ENCODE measurements at regions not wholly inside any gene's neighbourhood (a gene's known extent, or its start where the extent isn't known, plus 50 kb on each side); places are given as distances from the start of the nearest gene placed in this dataset.

DNA sequence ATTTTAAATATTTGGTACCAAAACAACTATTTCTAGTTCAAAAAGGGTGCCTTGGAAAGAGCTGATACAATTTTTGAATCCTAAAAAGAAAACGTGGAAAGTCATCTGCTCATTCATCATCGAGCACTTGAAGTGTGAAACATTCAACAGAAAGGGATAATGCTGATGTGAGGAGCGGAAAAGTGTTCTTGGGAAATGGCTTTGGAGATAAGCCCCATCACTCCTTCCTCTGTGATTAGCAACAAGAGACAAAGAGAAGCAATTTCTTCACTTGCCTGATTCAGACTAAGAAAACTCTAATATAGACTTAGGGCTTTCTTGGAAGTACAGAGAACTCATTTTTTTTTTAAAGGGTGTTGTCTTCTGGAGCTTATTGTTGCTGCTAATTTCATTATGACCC, 74.9 kb downstream of the C9orf152 start:
- no peaks in the 10 kb centered on the region for H3K27me3 ChIP-seq (ENCODE audit: control insufficient read depth in 1 of 2, insufficient read depth in 2 of 2, low read length in 2 of 2)
- no peak overlapping the region for H3K27ac ChIP-seq (ENCODE audit: low read depth, low read length)
- H3K9me3 ChIP-seq (ENCODE audit: low read length), result no peaks in the 10 kb centered on the region
- H3K9ac ChIP-seq (ENCODE audit: low read length), result no peak overlapping the region
- H3K36me3 ChIP-seq (ENCODE audit: insufficient read depth, low read length), result peaks cover 21% of the 10 kb centered on the region
- H3K4me1 ChIP-seq (ENCODE audit: insufficient read depth, low read length), result peaks cover 55% of the 10 kb centered on the region
- H3K4me3 ChIP-seq (ENCODE audit: low read depth in 1 of 2, low read length in 2 of 2), result no peak overlapping the region

DNA sequence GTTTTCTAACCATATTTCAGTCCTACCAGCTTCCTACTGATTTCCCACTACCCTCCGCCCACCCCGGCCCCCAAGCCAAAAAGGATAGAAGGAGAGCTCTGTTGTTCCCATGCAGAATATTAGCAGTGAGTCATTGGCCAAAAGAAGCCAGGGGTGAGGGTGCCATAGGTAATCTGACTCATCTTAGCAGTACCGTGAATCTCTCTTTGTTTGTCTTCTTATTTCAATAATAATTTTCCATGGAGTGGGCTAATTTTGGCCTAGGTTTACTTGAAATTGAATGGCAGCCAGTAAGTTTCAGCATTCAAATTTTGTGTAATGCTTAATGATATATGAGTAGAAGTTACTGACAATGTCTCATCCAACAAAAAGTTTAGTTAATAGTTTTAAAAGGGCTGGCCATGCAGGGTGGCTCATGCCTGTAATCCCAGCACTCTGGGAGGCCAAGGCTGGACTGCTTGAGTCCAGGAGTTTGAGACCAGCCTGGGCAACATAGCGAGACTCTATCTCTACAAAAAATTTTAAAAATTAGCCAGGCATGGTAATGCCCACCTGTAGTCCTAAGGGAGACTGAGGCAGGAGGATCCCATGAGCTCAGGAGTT, 74.2 kb downstream of the C9orf152 start:
- Histone ChIP-seq H3K27me3 (ENCODE audit: control insufficient read depth in 1 of 2, insufficient read depth in 2 of 2, low read length in 2 of 2) (no peaks in the 10 kb centered on the region), H3K4me1 (ENCODE audit: insufficient read depth, low read length) (peaks cover 52% of the 10 kb centered on the region), H3K27ac (ENCODE audit: low read depth, low read length) (no peak overlapping the region), H3K4me3 (ENCODE audit: low read depth in 1 of 2, low read length in 2 of 2) (no peak overlapping the region), H3K36me3 (ENCODE audit: insufficient read depth, low read length) (peaks cover 27% of the 10 kb centered on the region), H3K9ac (ENCODE audit: low read length) (no peak overlapping the region), H3K9me3 (ENCODE audit: low read length) (no peaks in the 10 kb centered on the region)

DNA sequence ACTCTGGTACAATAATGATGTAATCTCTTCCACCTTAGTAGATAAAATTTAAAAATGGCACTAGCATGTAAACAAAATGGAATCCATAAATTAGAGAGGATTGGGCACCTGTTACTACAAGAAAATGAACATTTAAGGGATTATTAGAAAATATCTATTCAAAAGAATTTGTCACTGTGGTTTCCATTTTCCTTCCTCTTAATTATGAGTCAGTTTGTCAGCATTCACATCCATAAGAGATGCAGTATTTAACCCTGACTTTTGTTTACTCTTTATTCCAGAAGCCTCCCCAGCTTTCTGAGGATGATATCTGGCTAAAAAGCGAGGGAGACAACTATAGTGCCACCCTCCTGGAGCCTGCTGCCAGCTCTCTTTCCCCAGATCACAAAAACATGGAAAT, 72.1 kb downstream of the C9orf152 start:
- Histone ChIP-seq H3K27ac (ENCODE audit: low read depth, low read length) (no peak overlapping the region), H3K4me3 (ENCODE audit: low read depth in 1 of 2, low read length in 2 of 2) (no peak overlapping the region), H3K9me3 (ENCODE audit: low read length) (no peaks in the 10 kb centered on the region), H3K27me3 (ENCODE audit: control insufficient read depth in 1 of 2, insufficient read depth in 2 of 2, low read length in 2 of 2) (no peaks in the 10 kb centered on the region), H3K9ac (ENCODE audit: low read length) (no peak overlapping the region), H3K4me1 (ENCODE audit: insufficient read depth, low read length) (peaks cover 32% of the 10 kb centered on the region), H3K36me3 (ENCODE audit: insufficient read depth, low read length) (peaks cover 35% of the 10 kb centered on the region)

DNA sequence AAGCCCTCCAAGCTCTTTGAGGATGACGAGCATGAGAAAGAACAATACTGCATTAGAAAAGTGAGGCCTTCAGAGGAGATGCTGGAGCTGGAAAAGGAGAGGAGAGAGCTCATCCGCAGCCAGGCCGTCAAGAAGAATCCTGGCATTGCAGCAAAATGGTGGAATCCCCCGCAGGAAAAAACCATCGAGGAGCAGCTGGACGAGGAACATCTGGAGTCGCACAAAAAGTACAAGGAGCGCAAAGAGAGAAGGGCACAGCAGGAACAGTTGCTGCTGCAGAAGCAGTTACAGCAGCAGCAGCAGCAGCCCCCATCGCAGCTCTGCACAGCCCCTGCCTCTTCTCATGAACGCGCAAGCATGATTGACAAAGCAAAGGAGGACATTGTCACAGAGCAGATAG, 71.2 kb downstream of the C9orf152 start:
- H3K27ac ChIP-seq (ENCODE audit: low read depth, low read length), result no peak overlapping the region
- peaks cover 35% of the 10 kb centered on the region for H3K36me3 ChIP-seq (ENCODE audit: insufficient read depth, low read length)
- H3K4me1 ChIP-seq (ENCODE audit: insufficient read depth, low read length), result peaks cover 36% of the 10 kb centered on the region

DNA sequence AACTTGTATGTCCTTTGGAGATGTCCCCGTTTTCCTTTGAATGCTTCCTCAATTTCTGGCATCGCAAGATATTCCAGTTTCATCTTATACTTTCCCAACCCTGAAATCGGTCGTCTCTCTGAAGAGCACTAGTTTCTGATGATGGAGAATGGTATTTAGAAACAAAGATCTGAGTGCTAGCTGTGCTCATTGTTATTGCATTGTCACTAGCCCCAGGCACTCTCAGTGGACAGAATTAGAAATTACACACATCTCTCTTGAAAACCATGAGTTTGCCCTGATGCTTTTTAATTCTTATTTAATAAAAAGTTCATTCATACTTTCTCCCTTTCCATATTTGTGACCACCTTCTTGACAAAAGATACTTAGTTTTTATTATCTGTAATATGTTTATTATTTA, 67.7 kb downstream of the C9orf152 start:
- Histone ChIP-seq H3K4me3 (ENCODE audit: low read depth in 1 of 2, low read length in 2 of 2) (no peak overlapping the region), H3K9me3 (ENCODE audit: low read length) (no peaks in the 10 kb centered on the region), H3K27ac (ENCODE audit: low read depth, low read length) (no peak overlapping the region), H3K27me3 (ENCODE audit: control insufficient read depth in 1 of 2, insufficient read depth in 2 of 2, low read length in 2 of 2) (no peaks in the 10 kb centered on the region), H3K9ac (ENCODE audit: low read length) (no peak overlapping the region), H3K4me1 (ENCODE audit: insufficient read depth, low read length) (peaks cover 44% of the 10 kb centered on the region), H3K36me3 (ENCODE audit: insufficient read depth, low read length) (peaks cover 35% of the 10 kb centered on the region)

More for the DNA sequence above, 71.2 kb downstream of the C9orf152 start:
- Histone ChIP-seq H3K9ac (ENCODE audit: low read length) (no peak overlapping the region), H3K4me3 (ENCODE audit: low read depth in 1 of 2, low read length in 2 of 2) (no peak overlapping the region), H3K27me3 (ENCODE audit: control insufficient read depth in 1 of 2, insufficient read depth in 2 of 2, low read length in 2 of 2) (no peaks in the 10 kb centered on the region), H3K9me3 (ENCODE audit: low read length) (no peaks in the 10 kb centered on the region)

DNA sequence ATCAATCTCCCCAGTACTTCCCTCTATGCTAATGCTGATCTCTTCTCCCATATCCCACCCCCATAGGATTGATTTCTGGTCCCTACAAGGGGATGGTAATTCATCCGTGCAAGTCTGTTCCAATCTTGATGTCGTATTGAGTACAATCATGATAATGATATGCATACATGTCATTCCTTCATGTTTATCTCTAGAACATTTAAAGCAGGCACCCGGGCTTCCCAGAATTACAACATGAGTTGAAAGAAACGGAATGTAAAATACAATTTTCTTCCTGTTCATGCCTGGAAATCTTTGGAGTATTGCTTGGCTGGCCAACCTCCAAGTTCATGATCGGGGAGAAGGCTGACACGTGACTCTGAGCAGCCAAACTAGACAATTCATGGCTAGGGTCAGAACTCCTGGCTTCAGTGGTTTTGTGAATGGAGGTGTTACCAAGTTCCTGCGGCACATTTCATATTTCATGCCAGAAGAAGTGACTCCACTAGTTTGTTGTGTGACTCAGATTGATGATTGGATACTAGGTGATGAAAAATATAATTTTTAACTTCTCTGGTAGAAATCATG, 66.6 kb downstream of the C9orf152 start:
- peaks cover 44% of the 10 kb centered on the region for H3K4me1 ChIP-seq (ENCODE audit: insufficient read depth, low read length)
- no peak overlapping the region for H3K9ac ChIP-seq (ENCODE audit: low read length)
- H3K9me3 ChIP-seq (ENCODE audit: low read length), result no peaks in the 10 kb centered on the region
- H3K27ac ChIP-seq (ENCODE audit: low read depth, low read length), result no peak overlapping the region
- no peaks in the 10 kb centered on the region for H3K27me3 ChIP-seq (ENCODE audit: control insufficient read depth in 1 of 2, insufficient read depth in 2 of 2, low read length in 2 of 2)
- peaks cover 32% of the 10 kb centered on the region for H3K36me3 ChIP-seq (ENCODE audit: insufficient read depth, low read length)
- H3K4me3 ChIP-seq (ENCODE audit: low read depth in 1 of 2, low read length in 2 of 2), result no peak overlapping the region

DNA sequence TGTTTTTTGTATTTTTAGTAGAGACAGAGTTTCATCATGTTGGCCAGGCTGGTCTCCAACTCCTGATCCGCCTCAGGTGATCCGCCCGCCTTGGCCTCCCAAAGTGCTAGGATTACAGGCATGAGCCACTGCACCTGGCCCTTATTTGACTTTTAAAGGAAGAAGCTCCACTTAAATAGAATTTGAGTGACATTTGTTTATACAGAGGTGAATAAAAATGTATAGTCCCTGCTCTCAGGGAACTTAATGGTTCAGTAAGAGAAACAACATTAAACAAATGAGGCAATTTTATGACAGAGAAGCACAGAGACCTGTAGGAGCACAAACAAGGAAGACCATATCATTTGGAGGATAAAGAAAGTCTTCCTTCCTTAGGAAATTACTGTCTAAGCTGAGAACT, 65.7 kb downstream of the C9orf152 start:
- Histone ChIP-seq H3K4me3 (ENCODE audit: low read depth in 1 of 2, low read length in 2 of 2) (no peak overlapping the region), H3K9me3 (ENCODE audit: low read length) (no peaks in the 10 kb centered on the region), H3K36me3 (ENCODE audit: insufficient read depth, low read length) (peaks cover 22% of the 10 kb centered on the region), H3K9ac (ENCODE audit: low read length) (no peak overlapping the region), H3K4me1 (ENCODE audit: insufficient read depth, low read length) (peaks cover 46% of the 10 kb centered on the region), H3K27me3 (ENCODE audit: control insufficient read depth in 1 of 2, insufficient read depth in 2 of 2, low read length in 2 of 2) (no peaks in the 10 kb centered on the region), H3K27ac (ENCODE audit: low read depth, low read length) (no peak overlapping the region)

DNA sequence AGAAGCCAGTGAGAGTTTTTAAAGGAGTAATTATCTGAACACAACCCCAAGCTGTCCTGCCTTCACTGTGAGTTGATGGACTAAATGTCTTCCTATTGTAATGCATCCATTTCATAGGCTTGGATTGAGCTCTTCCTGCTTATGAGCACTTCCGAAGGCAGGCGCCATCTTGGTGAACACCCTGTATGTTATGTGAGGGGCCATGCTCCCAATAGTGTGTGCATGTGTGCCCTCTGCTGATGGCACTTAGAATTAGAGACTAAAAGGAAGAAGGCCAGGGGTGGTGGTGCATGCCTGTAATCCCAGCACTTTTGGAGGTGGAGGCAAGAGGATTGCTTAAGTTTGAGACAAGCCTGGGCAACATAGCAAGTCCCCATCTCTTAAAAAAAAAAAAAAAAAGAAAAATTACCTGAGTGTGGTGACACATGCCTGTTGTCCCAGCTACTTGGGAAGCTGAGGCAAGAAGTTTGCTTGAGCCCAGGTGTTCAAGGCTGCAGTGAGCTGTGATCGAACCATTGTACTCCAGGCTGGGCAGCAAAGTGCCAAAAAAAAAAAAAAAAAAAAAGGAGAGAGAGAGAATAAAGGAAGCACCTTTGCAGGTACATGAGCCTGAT, 65.0 kb downstream of the C9orf152 start:
- Histone ChIP-seq H3K27me3 (ENCODE audit: control insufficient read depth in 1 of 2, insufficient read depth in 2 of 2, low read length in 2 of 2) (no peaks in the 10 kb centered on the region), H3K27ac (ENCODE audit: low read depth, low read length) (no peak overlapping the region), H3K36me3 (ENCODE audit: insufficient read depth, low read length) (peaks cover 15% of the 10 kb centered on the region), H3K9ac (ENCODE audit: low read length) (no peak overlapping the region), H3K9me3 (ENCODE audit: low read length) (no peaks in the 10 kb centered on the region), H3K4me3 (ENCODE audit: low read depth in 1 of 2, low read length in 2 of 2) (no peak overlapping the region), H3K4me1 (ENCODE audit: insufficient read depth, low read length) (peaks cover 53% of the 10 kb centered on the region)

DNA sequence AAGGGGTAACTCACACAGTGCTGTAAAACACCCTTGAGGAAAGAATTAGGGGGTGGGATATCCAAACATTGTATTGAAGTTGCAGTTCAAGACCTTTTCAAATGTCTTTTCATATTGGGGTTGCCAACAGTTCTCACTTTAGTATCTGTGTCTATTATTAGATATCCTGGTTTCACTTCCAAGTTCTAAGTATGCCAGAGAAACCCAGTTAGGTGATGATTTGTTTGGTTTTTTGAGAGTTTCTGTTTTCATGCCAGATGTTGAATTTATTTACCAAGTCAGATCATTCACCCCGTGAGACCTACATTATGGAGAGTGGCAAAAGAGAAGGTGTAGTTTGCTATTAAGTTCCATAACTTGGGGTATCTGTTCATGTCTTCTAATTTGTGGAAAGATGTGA, 64.5 kb downstream of the C9orf152 start:
- H3K36me3 ChIP-seq (ENCODE audit: insufficient read depth, low read length), result peaks cover 10% of the 10 kb centered on the region

DNA sequence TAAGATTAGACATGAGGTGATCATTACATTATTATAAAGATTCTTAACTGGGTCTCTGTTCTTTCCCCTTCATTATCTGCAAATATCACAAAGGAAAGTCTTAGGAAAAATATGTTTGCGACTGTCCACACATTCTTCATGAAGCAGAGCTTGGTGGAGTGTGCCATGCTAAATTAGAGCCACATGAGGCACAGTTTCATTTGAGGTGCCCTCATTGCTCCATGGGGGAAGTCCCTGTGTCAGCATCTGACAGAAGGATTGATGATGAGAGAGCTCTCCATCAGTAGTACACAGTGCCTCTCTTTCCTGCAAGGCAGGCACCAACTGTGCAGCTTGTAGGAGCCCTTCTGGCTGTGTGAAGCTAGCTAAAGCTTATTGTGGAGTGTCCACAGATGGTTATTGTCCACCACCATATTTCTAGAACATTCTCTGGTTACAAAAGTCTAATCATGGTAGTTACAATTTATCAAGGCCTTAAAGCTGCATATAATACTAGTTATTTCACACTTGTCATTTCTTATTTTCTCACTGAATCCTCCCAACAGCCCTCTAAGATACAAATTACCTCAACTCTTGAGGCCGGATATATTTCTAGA, 63.9 kb downstream of the C9orf152 start:
- Histone ChIP-seq H3K9me3 (ENCODE audit: low read length) (no peaks in the 10 kb centered on the region), H3K36me3 (ENCODE audit: insufficient read depth, low read length) (peaks cover 4% of the 10 kb centered on the region), H3K27me3 (ENCODE audit: control insufficient read depth in 1 of 2, insufficient read depth in 2 of 2, low read length in 2 of 2) (no peaks in the 10 kb centered on the region), H3K4me3 (ENCODE audit: low read depth in 1 of 2, low read length in 2 of 2) (no peak overlapping the region), H3K4me1 (ENCODE audit: insufficient read depth, low read length) (peaks cover 56% of the 10 kb centered on the region), H3K9ac (ENCODE audit: low read length) (no peak overlapping the region), H3K27ac (ENCODE audit: low read depth, low read length) (no peak overlapping the region)

More for the DNA sequence above, 64.5 kb downstream of the C9orf152 start:
- H3K27ac ChIP-seq (ENCODE audit: low read depth, low read length), result no peak overlapping the region
- H3K4me3 ChIP-seq (ENCODE audit: low read depth in 1 of 2, low read length in 2 of 2), result no peak overlapping the region
- H3K4me1 ChIP-seq (ENCODE audit: insufficient read depth, low read length), result peaks cover 54% of the 10 kb centered on the region
- no peak overlapping the region for H3K9ac ChIP-seq (ENCODE audit: low read length)
- no peaks in the 10 kb centered on the region for H3K27me3 ChIP-seq (ENCODE audit: control insufficient read depth in 1 of 2, insufficient read depth in 2 of 2, low read length in 2 of 2)
- no peaks in the 10 kb centered on the region for H3K9me3 ChIP-seq (ENCODE audit: low read length)

DNA sequence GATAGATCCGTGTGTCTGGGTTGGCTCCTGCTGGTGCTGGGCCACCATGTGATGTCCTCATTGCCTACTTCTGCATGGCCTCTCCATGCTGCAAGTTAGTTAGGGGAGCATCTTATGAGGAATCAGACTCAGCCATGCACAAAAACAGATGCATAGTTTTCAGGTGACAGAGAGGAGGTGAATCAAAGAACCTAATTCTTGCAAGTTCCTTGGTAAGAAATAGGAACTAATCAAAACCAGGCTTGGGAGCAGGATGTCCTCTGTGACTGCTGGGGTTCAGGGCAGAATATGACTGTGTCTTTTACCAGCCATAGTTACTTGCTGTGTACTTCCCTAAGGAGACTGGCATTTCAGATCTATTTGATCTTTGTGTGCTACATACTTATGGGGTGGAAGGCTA, 61.6 kb downstream of the C9orf152 start:
- H3K36me3 ChIP-seq (ENCODE audit: insufficient read depth, low read length), result no peaks in the 10 kb centered on the region
- H3K9me3 ChIP-seq (ENCODE audit: low read length), result no peaks in the 10 kb centered on the region
- H3K4me1 ChIP-seq (ENCODE audit: insufficient read depth, low read length), result peaks cover 55% of the 10 kb centered on the region
- H3K27ac ChIP-seq (ENCODE audit: low read depth, low read length), result no peak overlapping the region
- H3K9ac ChIP-seq (ENCODE audit: low read length), result no peak overlapping the region
- H3K27me3 ChIP-seq (ENCODE audit: control insufficient read depth in 1 of 2, insufficient read depth in 2 of 2, low read length in 2 of 2), result no peaks in the 10 kb centered on the region
- no peak overlapping the region for H3K4me3 ChIP-seq (ENCODE audit: low read depth in 1 of 2, low read length in 2 of 2)
